HEK293T (cell line): ENCODE measurements at regions not wholly inside any gene's neighbourhood (a gene's known extent, or its start where the extent isn't known, plus 50 kb on each side); places are given as distances from the start of the nearest gene placed in this dataset.

Experiments
- ARNT ChIP-seq: fragments of 450-650 bp; IDR thresholded peaks from 2 replicates; pipeline ENCODE4 v1.6.1; 2017; ENCODE audit warnings: mild to moderate bottlenecking
- BHLHE40 ChIP-seq: fragments of 450-650 bp; IDR thresholded peaks from 2 replicates; pipeline ENCODE4 v1.6.1; 2016; ENCODE audit warnings: mild to moderate bottlenecking, moderate library complexity, borderline replicate concordance
- ELF4 ChIP-seq: fragments of 450-650 bp; IDR thresholded peaks from 2 replicates; pipeline ENCODE4 v1.6.1; 2017; ENCODE audit warnings: antibody characterized with exemption
- FOXK2 ChIP-seq: fragments of 450-650 bp; IDR thresholded peaks from 2 replicates; pipeline ENCODE4 v1.6.1; 2016; ENCODE audit warnings: mild to moderate bottlenecking
- HDGF ChIP-seq: fragments of 450-650 bp; IDR thresholded peaks from 2 replicates; pipeline ENCODE4 v1.6.1; 2017; ENCODE audit warnings: antibody characterized with exemption, borderline replicate concordance
- LEF1 ChIP-seq: fragments of 450-650 bp; IDR thresholded peaks from 2 replicates; pipeline ENCODE4 v1.6.1; 2017; ENCODE audit warnings: mild to moderate bottlenecking, borderline replicate concordance
- NFRKB ChIP-seq: fragments of 450-650 bp; IDR thresholded peaks from 2 replicates; pipeline ENCODE4 v1.6.1; 2016; ENCODE audit warnings: mild to moderate bottlenecking, moderate library complexity
- SP1 ChIP-seq: fragments of 450-650 bp; IDR thresholded peaks from 2 replicates; pipeline ENCODE4 v1.6.1; 2017
- SUZ12 ChIP-seq: fragments of 450-650 bp; IDR thresholded peaks from 2 replicates; pipeline ENCODE4 v1.6.1; 2016; ENCODE audit warnings: mild to moderate bottlenecking
- TARDBP ChIP-seq: fragments of 450-650 bp; IDR thresholded peaks from 2 replicates; pipeline ENCODE4 v1.6.1; 2016
- ZNF384 ChIP-seq: fragments of 450-650 bp; IDR thresholded peaks from 2 replicates; pipeline ENCODE4 v1.6.1; 2016
- TF ChIP-seq, protein P1 (sequence below): fragments of 450-650 bp; IDR thresholded peaks from 2 replicates; pipeline ENCODE4 v1.6.1; 2016

DNA sequence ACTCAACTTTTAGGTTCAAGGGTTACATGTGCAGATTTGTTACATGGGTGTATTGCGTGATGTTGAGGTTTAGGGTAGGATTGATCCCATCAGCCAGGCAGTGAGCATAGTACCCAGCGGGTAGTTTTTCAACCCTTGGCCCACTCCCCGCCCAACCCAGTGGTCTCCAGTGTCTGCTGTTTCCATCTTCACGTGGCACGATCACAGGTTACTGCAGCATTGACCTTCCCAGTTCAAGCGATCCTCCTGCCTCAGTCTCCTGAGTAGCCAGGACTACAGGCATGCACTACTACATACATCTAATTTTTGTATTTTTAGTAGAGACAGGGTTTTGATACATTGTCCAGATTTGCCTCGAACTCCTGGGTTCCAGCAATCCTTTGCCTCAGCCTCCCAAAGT lies 905.7 kb upstream of the ZNF722 start:
- TF ChIP-seq ZNF384 (no peak), ARNT (no peak), LEF1 (no peak), TARDBP (no peak), SUZ12 (no peak), ELF4 (no peak), SP1 (no peak), BHLHE40 (no peak), FOXK2 (no peak), HDGF (no peak), NFRKB (no peak)
- TF ChIP-seq, protein P1, sequence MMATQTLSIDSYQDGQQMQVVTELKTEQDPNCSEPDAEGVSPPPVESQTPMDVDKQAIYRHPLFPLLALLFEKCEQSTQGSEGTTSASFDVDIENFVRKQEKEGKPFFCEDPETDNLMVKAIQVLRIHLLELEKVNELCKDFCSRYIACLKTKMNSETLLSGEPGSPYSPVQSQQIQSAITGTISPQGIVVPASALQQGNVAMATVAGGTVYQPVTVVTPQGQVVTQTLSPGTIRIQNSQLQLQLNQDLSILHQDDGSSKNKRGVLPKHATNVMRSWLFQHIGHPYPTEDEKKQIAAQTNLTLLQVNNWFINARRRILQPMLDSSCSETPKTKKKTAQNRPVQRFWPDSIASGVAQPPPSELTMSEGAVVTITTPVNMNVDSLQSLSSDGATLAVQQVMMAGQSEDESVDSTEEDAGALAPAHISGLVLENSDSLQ = no peak
